Gastroesophageal sphincter (tissue), 4 donors: ENCODE measurements at regions not wholly inside any gene's neighbourhood (a gene's known extent, or its start where the extent isn't known, plus 50 kb on each side); places are given as distances from the start of the nearest gene placed in this dataset.

Source experiments
- ATAC-seq: fragments of 150-250 bp; one replicate; pipeline ENCODE4 v1.9.1; 2016; ENCODE audit warnings: mild to moderate bottlenecking, moderate library complexity
- H3K27ac ChIP-seq, 4 donors: fragments of 200-600 bp; sonication (generic) in 3 of 4; 1 replicate in 3 of 4; 2 replicates in 1 of 4; pipeline ENCODE4 v1.5.1; 2016 to 2019
- H3K27me3 ChIP-seq: fragments of 200-600 bp; sonication (generic); one replicate; pipeline ENCODE4 v1.5.1; 2019
- H3K36me3 ChIP-seq, 2 donors: fragments of 200-600 bp; sonication (generic); one replicate each; pipeline ENCODE4 v1.5.1; 2019; ENCODE audit warnings: control low read depth in 1 of 2
- H3K4me1 ChIP-seq, 3 donors: fragments of 200-600 bp; sonication (generic); 1 replicate in 2 of 3; 2 replicates in 1 of 3; pipeline ENCODE4 v1.5.1; 2016 to 2019; ENCODE audit warnings: control low read depth in 2 of 3
- H3K4me3 ChIP-seq, 2 donors: fragments of 200-600 bp; sonication (generic); one replicate each; pipeline ENCODE4 v1.5.1; 2019; ENCODE audit warnings: mild to moderate bottlenecking in 1 of 2, moderate library complexity in 1 of 2
- H3K9me3 ChIP-seq, 3 donors: fragments of 200-600 bp; sonication (generic); one replicate each; pipeline ENCODE4 v1.5.1; 2017 to 2019; ENCODE audit warnings: control low read depth in 2 of 3
- EP300 ChIP-seq: sonication (generic); formaldehyde crosslinking; IDR thresholded peaks from one replicate; pipeline ENCODE4 v1.6.1; 2017; ENCODE audit warnings: antibody characterized with exemption, mild to moderate bottlenecking
- POLR2A ChIP-seq, 2 donors: fragments of 450-650 bp; IDR thresholded peaks; one replicate each; pipeline ENCODE4 v1.6.1; 2017; ENCODE audit warnings: antibody characterized with exemption in 2 of 2, mild to moderate bottlenecking in 2 of 2, moderate library complexity in 1 of 2
- POLR2AphosphoS5 ChIP-seq: sonication (generic); formaldehyde crosslinking; IDR thresholded peaks from one replicate; pipeline ENCODE4 v1.6.1; 2017; ENCODE audit warnings: antibody characterized with exemption
- WGBS, 2 donors: methylation state at CpG; one replicate each; pipeline ENCODE4 v1.1.5; 2018; ENCODE audit warnings: low coverage in 1 of 2; 5-methylcytosine and 5-hydroxymethylcytosine counted together
- TF ChIP-seq, protein P1 (sequence below), 4 experiments: fragments of 200-600 bp in 2 of 4; fragments of 450-650 bp in 2 of 4; sonication (generic) in 1 of 4; IDR thresholded peaks; one replicate each; pipeline ENCODE4 v1.5.1; 2017 to 2019; ENCODE audit warnings: antibody characterized with exemption in 4 of 4, mild to moderate bottlenecking in 2 of 4, moderate library complexity in 2 of 4

DNA sequence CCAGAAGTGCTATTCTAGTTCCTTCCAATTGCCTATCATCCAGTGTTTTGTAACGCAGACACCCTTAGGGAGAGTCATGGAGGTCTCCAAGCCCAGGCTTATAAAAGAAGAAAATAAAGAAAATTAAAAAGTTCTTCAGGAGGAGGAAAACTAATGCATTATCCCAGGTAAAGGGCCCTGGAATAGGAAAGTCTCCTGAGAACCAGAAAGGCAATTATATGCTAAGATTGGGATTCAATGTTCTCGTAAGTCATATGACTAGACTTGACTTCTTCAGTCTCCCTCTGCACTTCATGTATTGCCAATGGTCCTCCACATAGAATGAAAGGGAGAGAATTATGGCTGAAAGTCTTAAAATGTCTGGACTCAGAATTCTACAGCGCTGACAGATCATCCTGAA, 154.4 kb upstream of the STK32A start:
- WGBS, 2 donors = 77 to 95% methylated on average over 2 to 3 of the region's 3 CpGs
- Histone ChIP-seq H3K27ac (no peak overlapping the region), H3K36me3 (no peaks in the 10 kb centered on the region), H3K4me1 (no peaks in the 10 kb centered on the region), H3K4me3 (no peak overlapping the region), H3K27me3 (no peaks in the 10 kb centered on the region), H3K9me3 (no peaks in the 10 kb centered on the region)
- TF ChIP-seq POLR2AphosphoS5 (no peak), POLR2A (IDR thresholded peaks at IDR 0.05) (no peak), EP300 (no peak)
- TF ChIP-seq, protein P1, sequence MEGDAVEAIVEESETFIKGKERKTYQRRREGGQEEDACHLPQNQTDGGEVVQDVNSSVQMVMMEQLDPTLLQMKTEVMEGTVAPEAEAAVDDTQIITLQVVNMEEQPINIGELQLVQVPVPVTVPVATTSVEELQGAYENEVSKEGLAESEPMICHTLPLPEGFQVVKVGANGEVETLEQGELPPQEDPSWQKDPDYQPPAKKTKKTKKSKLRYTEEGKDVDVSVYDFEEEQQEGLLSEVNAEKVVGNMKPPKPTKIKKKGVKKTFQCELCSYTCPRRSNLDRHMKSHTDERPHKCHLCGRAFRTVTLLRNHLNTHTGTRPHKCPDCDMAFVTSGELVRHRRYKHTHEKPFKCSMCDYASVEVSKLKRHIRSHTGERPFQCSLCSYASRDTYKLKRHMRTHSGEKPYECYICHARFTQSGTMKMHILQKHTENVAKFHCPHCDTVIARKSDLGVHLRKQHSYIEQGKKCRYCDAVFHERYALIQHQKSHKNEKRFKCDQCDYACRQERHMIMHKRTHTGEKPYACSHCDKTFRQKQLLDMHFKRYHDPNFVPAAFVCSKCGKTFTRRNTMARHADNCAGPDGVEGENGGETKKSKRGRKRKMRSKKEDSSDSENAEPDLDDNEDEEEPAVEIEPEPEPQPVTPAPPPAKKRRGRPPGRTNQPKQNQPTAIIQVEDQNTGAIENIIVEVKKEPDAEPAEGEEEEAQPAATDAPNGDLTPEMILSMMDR (IDR thresholded peaks at IDR 0.05) = no peak
- no peak for ATAC-seq

DNA sequence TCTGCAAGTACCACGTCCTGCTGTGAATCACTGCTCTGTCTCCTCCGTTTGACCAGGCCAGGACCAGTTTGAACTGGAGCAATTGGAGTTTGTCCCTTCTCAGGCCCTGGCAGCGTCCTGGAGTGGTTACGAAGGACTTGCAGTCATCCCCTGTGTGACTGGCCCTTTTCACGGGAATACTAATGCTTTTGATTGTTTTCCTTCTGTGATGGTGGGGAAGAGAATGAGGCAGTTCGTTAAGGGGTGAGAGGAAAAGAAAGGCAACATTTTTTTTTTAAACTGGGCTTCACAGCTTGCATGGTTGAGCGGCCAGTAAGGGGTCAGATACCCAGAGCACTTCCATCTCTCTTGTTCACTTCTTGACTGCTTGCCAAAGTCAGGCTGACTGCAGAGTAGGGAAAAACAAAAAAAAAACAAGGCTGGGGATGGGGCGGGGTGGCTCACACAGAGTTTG, 153.5 kb upstream of the STK32A start:
- Histone ChIP-seq H3K27me3 (no peaks in the 10 kb centered on the region), H3K4me3 (no peak overlapping the region), H3K27ac (peak overlapping the region in 1 of 4 donors; percentile 1), H3K9me3 (no peaks in the 10 kb centered on the region), H3K4me1 (no peaks in the 10 kb centered on the region), H3K36me3 (no peaks in the 10 kb centered on the region)
- TF ChIP-seq POLR2A (IDR thresholded peaks at IDR 0.05) (no peak), POLR2AphosphoS5 (peak; percentile 16)
- TF ChIP-seq, protein P1 (IDR thresholded peaks at IDR 0.05) = no peak
- ATAC-seq = peak; percentile 19
- WGBS, 2 donors = 35 to 45% methylated on average over 7 of the region's 8 CpGs

DNA sequence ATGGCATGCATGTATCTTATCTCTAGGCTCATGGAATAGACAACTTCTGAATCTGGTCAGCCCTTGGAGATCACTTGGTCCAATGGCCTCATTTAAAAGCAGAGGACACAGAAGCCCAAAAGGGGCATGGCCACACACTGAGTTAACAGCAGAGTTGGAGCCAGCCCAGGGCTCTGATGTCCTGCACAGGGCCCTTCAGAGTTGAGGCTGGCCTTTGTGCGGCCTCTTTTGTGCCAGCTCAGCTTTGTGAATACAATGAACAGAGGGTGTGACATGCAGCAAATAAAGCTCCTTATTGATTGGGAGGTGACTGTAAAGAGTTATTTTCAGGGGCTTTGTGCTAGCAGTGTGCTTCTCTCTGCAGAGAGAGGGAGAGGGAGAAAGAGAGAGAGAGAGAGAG, 150.1 kb upstream of the STK32A start:
- Histone ChIP-seq H3K9me3 (no peaks in the 10 kb centered on the region), H3K27me3 (no peaks in the 10 kb centered on the region), H3K4me1 (no peaks in the 10 kb centered on the region), H3K4me3 (no peak overlapping the region), H3K27ac (no peak overlapping the region), H3K36me3 (no peaks in the 10 kb centered on the region)
- no peak for ATAC-seq
- WGBS, 2 donors = 60% methylated on average over 1 of the region's 1 CpG; no CpG with 5 or more reads in 1 of the 2 donors
- TF ChIP-seq EP300 (no peak), POLR2A (IDR thresholded peaks at IDR 0.05) (no peak), POLR2AphosphoS5 (no peak)
- TF ChIP-seq, protein P1 (IDR thresholded peaks at IDR 0.05) = no peak

DNA sequence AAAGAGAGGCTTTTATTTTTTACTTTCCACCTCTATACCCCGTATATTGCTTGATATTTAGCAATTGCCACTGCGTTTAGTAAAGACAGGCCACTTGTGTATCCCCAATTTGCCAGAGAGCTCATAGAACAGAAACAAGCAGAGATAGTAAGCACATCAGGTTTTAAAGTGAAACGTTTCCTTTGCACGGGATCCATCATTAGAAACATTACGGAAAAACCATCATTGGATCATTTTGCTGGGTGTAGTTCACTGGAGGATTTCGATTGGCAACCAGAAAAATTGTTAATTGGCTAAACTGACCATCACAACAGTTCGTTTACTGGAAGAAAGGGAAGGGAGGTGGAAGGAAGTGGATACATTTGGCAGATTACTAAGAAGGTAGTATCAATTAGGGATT, 149.4 kb upstream of the STK32A start:
- no peak for TF ChIP-seq POLR2AphosphoS5
- TF ChIP-seq POLR2A (IDR thresholded peaks at IDR 0.05) = no peak
- TF ChIP-seq, protein P1 (IDR thresholded peaks at IDR 0.05) = no peak
- TF ChIP-seq EP300 = no peak
- H3K27ac ChIP-seq = no peak overlapping the region
- H3K9me3 ChIP-seq = no peaks in the 10 kb centered on the region
- no peaks in the 10 kb centered on the region for H3K36me3 ChIP-seq
- no peaks in the 10 kb centered on the region for H3K4me1 ChIP-seq
- 65 to 84% methylated on average over 7 of the region's 7 CpGs for WGBS, 2 donors
- no peak for ATAC-seq
- no peak overlapping the region for H3K4me3 ChIP-seq
- no peaks in the 10 kb centered on the region for H3K27me3 ChIP-seq

DNA sequence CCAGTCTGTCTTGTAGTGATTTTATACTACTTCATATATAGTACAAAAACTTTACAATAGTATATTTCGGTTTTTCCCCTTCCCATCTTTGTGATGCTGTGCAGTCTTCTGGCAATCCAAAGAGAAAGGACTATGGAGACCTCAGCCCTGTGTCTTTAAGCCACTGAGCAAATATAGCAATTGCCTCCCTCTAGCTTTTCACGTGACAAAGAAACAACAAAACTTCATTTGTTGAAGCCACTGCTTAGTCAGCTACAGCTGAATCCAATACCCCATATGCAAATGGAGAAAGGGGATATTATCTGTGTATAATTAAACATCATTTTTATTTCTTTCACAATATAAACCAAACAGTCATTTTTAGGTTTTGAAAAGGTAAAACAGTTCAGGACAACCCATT, 142.8 kb upstream of the STK32A start:
- Histone ChIP-seq H3K9me3 (no peaks in the 10 kb centered on the region), H3K36me3 (no peaks in the 10 kb centered on the region), H3K27me3 (no peaks in the 10 kb centered on the region), H3K4me3 (no peak overlapping the region), H3K27ac (no peak overlapping the region), H3K4me1 (no peaks in the 10 kb centered on the region)
- TF ChIP-seq POLR2AphosphoS5 (no peak), POLR2A (IDR thresholded peaks at IDR 0.05) (no peak)
- TF ChIP-seq, protein P1 (IDR thresholded peaks at IDR 0.05) = no peak
- WGBS, 2 donors = 31 to 57% methylated on average over 2 of the region's 2 CpGs
- ATAC-seq = no peak
